ENCODE measurements at regions not wholly inside any gene's neighbourhood (a gene's known extent, or its start where the extent isn't known, plus 50 kb on each side); places are given as distances from the start of the nearest gene placed in this dataset.

DNA sequence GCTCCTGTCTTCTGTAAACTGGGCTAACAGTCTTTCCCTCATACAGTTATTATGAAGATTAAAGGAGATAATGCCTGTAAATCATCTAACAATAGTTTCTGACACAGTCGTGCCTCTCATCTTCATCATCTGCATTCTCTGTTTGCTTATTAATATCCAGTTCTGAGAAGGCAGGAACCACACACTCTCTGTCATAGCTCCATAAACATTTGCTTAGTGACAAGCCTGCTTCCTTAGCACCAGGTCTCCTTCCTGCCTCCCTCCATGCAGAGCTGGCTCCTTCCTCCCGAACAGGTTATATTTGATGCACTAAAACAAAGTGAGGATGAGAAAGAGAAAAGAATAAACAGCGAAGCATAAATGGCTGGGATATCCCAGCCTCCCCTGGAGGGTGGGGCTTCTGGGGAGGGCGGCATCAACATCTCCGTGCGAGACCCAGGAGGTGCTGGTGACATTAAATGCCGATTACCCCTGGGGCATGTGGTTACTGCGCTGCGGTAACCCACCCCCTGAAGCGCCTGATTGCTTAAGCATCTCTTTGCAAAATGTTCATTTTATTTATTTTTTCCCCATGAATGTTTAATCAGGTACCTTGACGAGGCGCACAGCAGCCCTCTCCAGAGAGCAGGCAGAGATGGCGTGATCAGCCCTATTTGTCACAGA is 404.9 kb downstream of the NXPE2 start:
- DNase-seq = no peak

DNA sequence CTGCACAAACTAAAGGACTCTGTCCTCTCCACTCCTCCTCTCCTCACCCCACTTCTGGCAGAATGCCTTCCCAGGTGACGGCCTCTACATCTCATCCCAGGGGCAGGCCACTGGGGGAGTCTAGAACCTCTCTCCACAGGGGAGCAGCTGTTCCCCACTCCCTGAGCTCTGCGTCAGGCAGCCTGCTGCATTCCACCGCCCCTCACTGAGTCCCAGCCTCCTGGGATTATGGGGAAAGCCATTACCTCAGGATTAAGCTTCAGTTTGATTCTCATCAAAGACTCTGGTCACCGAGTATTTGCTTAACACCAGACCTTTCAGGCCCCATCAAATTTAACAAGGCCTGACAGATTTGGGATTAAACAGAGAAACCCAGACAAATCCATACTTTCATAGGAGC is 405.9 kb downstream of the NXPE2 start:
- no peak for DNase-seq

DNA sequence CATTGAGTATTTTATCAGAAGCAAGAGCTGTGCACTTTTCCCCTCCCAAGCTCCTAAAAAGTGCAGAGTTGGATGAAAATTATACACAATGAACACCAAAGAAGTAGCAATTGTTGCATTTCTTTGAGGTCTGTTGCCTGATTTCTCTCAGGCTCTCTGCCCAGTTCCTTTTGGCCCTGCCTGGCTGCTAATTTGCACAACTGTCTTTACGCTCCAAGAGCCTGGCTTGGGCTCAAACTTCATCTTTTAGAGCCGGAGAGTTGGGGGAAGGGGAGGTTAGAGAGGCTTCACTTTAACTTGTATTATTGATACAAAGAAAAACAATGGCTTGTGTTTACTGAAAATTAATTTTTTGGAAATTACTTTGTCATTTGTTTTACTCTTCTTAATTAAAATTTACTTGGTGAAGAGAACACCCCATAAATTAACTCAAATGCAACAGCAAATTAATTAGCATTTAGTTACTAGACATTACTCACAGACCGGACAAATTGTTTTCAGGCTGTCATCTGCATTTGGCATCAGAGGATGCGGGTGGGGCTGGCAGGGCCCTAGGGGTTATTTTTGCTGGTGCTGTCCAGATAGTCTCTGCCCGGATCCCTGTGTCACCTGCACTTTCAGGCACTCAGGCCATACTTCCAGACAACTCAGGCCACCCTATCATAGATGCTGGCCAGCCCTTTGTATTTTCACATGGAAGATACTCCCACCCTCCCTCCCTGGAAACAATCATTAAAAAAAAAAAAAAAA is 407.3 kb downstream of the NXPE2 start:
- no peak for DNase-seq

DNA sequence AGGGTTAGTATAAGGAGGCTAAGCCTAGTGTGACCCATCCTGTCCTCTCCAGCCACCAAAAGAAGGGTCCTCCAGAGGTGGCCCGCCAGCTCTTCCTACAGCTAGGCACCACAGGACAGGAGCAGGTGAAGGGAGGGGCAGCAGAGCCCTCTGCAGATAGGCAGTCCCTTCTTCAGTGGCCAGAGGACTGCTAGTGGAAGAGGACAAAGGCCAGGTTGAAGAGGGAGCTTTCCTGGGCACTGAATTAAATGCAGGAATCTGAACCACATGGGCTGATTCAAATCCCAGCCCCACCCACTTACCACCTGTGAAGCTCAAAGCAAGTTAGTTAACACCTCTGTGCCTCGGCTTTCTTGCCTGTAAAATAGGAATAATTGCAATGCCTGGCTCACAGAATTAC is 409.5 kb downstream of the NXPE2 start:
- no peak for DNase-seq

DNA sequence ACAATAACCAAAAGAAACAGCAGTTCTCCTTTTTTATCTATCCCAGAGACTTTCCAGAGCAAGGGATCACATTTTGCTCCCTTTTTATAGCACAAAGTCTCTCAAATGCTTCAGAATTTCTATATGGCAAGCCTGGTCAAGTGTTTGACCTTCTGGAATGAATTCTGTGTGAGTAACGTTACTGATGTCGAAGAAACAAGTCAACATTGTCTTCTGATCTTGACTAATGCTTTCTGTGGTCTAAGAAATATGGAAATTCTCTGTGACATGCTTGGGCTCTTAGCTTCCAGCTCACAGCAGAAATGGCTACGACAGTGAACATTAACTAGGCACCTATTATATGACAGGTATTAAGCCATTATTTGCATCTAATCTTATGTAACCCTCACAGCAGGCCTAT is 411.7 kb downstream of the CADM1 start:
- no peak for DNase-seq

DNA sequence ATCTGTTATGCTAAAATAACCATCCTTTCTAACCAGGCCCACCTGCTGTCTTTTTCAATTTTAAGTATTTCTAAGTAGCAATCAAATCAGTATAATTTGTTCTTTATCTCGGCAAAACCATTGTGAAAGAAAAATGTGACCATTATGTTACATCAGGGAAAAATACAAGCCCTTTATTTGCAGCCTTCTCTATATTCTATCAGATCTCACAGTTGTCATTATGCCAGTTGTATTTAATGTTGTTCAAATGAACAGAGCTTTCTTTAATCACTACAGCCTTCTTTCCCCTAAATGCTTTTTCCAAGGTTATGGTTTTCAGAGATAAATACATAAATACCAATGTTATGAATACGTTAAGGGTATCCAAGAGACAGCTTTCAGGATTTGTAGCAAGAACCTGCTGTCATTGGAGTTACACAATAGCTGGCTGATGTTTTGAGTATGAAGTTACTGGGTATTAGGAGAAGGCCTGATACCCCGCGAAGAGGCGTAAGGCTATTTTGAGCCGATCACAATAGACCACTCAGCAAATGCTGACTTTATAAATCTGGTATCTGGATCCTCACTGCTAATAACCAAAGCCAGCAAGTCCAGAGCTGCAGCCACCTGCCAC is 406.3 kb downstream of the CADM1 start:
- no peak for DNase-seq

DNA sequence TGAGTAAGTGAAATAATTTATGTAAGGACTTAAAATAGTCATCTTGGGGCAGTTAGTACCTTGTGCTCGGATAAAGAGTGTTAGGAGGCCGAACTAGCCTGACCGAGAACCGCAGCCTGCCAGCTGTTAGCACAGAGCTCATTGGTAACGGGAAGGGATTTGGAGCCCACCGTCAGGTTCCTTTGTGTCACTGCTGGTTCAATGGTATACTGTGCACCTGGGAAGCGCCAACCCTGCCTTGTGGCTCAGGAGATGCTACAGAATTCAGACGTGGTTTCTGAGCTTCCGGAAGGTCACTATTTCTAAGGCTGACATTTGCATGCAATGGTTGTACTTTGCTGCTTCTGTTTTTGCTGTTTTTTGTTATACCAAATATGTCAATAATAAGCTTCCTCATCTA is 403.5 kb downstream of the CADM1 start:
- no peak for DNase-seq

DNA sequence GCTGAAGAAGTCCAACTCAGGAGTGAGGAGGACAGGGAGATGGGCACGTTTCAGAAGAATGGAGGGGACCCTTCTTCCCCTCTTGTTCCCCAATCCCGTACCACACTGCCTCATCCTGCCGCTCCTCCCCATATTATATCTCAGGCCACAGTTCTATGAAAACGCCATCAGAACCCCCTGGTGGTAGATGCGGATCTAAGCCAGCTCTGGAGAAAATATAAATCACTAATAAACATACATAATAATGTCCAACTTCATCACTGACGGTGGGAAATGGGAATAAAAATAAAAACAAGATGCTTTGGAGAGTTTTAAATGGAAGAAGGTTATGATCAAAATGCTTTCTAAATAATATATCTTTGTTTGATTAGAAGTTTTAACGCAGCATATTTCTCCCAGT is 400.3 kb downstream of the CADM1 start:
- no peak for DNase-seq

DNA sequence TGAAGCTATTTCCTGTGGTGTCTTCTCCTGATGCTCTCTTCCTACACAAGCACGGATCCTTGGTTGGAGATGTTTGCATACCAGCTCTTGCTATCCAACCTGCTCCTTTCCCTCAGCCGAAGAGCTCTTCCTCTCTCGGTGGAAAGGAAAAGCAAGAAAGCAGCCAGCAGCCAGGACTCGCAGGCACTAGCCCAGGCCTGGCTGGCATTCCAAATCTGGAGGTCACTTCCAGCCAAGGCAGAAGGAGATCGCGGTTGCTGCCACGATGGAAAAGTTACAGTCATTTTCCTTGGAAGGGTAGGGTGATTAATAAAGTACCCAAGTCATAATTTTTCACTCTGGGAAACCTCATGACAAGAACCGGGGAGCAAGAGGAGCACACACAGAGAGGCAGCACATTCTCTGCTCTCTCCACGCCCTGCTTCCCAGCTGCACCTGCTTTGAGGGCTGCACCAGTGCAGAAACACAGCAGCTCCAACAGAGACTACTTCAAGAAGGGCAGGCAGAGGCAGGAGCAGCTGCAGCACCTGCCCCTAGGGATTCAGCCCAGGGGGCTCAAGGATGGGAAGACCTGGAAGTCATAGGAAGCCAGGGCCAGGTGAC is 399.3 kb downstream of the CADM1 start:
- no peak for DNase-seq

DNA sequence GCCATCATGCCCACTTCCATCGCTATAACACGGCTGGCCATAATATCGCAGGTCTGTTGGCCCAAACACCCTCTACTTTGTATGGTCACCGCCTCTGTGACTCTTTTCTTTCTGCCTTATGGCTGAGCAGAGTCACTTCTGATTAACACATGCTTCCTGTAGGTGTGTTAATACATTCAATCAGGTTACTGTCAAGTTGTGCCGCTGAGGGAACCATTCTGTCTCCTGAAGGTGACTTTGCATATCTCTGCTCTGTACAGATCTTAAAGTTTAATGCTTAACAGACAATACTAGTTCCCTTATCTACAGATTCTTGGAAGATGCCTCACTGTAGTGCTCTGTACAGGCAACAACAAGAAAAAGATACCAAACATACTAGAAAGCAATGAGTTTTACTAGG is 393.1 kb downstream of the CADM1 start:
- no peak for DNase-seq

DNA sequence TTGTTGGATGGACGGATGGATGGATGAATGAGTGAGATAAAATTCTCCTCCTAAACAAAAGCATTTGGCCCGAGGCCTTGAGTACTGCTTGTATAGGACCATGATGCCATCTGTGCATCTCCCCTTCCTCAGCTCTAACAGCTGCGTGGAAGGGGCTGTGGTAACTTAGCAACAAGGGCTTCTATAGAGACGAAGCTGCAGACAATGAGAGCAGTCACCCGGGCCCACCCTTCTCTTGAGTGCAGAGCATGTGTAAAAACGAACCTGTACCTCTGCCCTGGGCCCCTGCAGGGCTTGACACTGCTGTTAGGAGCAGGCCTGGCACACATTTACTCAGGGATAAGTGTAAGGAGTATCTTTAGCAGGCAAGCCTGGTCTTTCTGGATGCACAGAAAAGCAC is 391.5 kb downstream of the CADM1 start:
- DNase-seq = no peak

DNA sequence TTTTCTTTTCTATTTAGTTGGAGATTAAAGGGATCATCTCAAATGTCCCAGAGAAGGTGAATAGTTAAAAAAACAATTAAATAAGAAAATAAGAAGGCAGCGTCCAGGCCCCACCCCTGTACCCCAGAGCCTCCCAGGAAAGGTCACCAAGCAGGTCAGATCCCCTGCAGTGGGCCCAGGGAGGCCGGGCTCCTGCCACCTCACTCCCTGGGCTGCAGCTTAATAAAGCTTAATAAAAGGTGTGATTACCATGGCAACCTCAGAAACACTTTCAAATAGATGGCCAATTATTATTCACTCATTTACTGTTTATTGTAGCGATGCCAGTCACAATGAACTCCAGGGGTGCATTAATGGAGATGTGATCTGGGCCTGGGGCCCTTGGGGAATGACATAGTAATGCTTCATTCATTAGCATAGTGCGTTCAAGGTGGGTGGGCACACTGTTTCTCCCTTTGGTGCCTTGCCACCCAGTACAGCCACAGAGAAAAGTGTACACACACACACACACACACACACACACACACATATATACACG is 386.2 kb downstream of the CADM1 start:
- DNase-seq = no peak

DNA sequence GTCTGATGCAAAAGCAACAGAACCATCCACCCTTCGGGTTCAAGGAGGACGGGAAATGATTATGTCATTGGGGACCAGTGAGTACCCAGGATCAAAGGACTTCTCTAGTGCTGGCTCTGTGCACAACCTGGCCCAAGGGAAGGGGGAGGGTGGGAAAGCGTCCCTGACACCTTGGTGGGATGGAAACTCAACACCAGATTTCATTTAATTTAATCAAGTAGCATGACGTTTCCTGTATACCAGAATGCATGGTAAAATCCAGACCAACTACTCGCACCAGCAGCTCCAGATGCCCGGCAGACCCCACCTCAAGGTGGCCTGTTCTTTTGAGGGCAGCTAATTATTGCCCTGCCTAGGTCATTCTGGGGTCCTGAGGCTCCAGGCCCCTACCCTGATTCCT is 385.1 kb downstream of the CADM1 start:
- no peak for DNase-seq
